CD14-positive monocyte (primary cell): ENCODE measurements at regions not wholly inside any gene's neighbourhood (a gene's known extent, or its start where the extent isn't known, plus 50 kb on each side); places are given as distances from the start of the nearest gene placed in this dataset.
"Not testable (repeated sequence)": the region's sequence is repeated elsewhere in the genome, so short reads cannot be mapped to it uniquely, and the experiment has no call there.

Experiments used
- DNase-seq, 3 donors: peaks; one replicate each; pipeline ENCODE4 v3.0.0-alpha.2; 2011 to 2022
- H2AFZ ChIP-seq: 2 replicates; pipeline ENCODE4 v1.6.0; 2012; ENCODE audit warnings: mild to moderate bottlenecking, low read depth, low read length, inconsistent platforms; ENCODE audit not compliant: insufficient read depth, poor library complexity, severe bottlenecking
- H3K27ac ChIP-seq, 2 donors: 1 replicate in 1 of 2; 2 replicates in 1 of 2; pipeline ENCODE4 v1.5.1; 2012 to 2013; ENCODE audit warnings: low read length in 2 of 2, control low read depth in 1 of 2, inconsistent platforms in 1 of 2, low read depth in 1 of 2, mild to moderate bottlenecking in 1 of 2
- H3K27me3 ChIP-seq, 2 donors: one replicate each; pipeline versions ENCODE4 v1.6.0 to v1.6.1; 2011 to 2013; ENCODE audit warnings: low read length in 2 of 2; ENCODE audit not compliant: control insufficient read depth in 2 of 2, insufficient read depth in 2 of 2
- H3K36me3 ChIP-seq, 2 donors: replicated peaks in 1 of 2; 1 replicate in 1 of 2; 2 replicates in 1 of 2; pipeline versions ENCODE4 v1.5.1 to v1.6.1; 2012 to 2013; ENCODE audit warnings: low read length in 2 of 2, control low read depth in 1 of 2, inconsistent platforms in 1 of 2, mild to moderate bottlenecking in 1 of 2; ENCODE audit not compliant: insufficient read depth in 2 of 2, control insufficient read depth in 1 of 2
- H3K4me1 ChIP-seq, 2 donors: 1 replicate in 1 of 2; 2 replicates in 1 of 2; pipeline versions ENCODE4 v1.5.1 to v1.6.1; 2012 to 2013; ENCODE audit warnings: low read length in 2 of 2, control low read depth in 1 of 2, inconsistent platforms in 1 of 2, mild to moderate bottlenecking in 1 of 2, moderate library complexity in 1 of 2; ENCODE audit not compliant: insufficient read depth in 2 of 2, control insufficient read depth in 1 of 2
- H3K4me2 ChIP-seq: replicated peaks from 2 replicates; pipeline ENCODE3; 2012; ENCODE audit warnings: low read length, moderate library complexity, mild to moderate bottlenecking; ENCODE audit not compliant: poor library complexity, severe bottlenecking; ENCODE audit errors: extremely low read depth
- H3K4me3 ChIP-seq, 3 experiments: fragments of 200-600 bp in 1 of 3; sonication (generic) in 1 of 3; replicated peaks in 1 of 3; 1 replicate in 2 of 3; 2 replicates in 1 of 3; pipeline ENCODE4 v1.5.1; 2011 to 2013; ENCODE audit warnings: low read length in 3 of 3, mild to moderate bottlenecking in 3 of 3, control low read depth in 2 of 3, low read depth in 2 of 3, inconsistent platforms in 1 of 3, moderate library complexity in 1 of 3
- H3K79me2 ChIP-seq: 2 replicates; pipeline ENCODE4 v1.6.0; 2012; ENCODE audit warnings: mild to moderate bottlenecking, control low read depth, inconsistent platforms, low read length, moderate library complexity; ENCODE audit not compliant: insufficient read depth
- H3K9ac ChIP-seq: 2 replicates; pipeline ENCODE4 v1.6.0; 2017; ENCODE audit warnings: low read length, mild to moderate bottlenecking; ENCODE audit not compliant: insufficient read depth, poor library complexity, severe bottlenecking
- H3K9me3 ChIP-seq, 2 donors: replicated peaks in 1 of 2; 1 replicate in 1 of 2; 2 replicates in 1 of 2; pipeline versions ENCODE4 v1.5.1 to v1.6.1; 2012 to 2013; ENCODE audit warnings: low read length in 2 of 2, control low read depth in 1 of 2; ENCODE audit not compliant: control insufficient read depth in 1 of 2, insufficient read depth in 1 of 2
- H4K20me1 ChIP-seq: 2 replicates; pipeline ENCODE4 v1.6.0; 2012; ENCODE audit warnings: mild to moderate bottlenecking, low read length, control low read depth, moderate library complexity; ENCODE audit not compliant: insufficient read depth
- H3K27ac Mint-ChIP-seq, 7 donors: one replicate each; pipeline ENCODE4 v1.8.0; 2020; ENCODE audit warnings: mild to moderate bottlenecking in 7 of 7, mixed read lengths in 7 of 7, moderate library complexity in 6 of 7, inconsistent platforms in 2 of 7
- H3K27me3 Mint-ChIP-seq, 3 donors: one replicate each; pipeline ENCODE4 v1.8.0; 2021 to 2022; ENCODE audit warnings: low read depth in 3 of 3, mild to moderate bottlenecking in 3 of 3, mixed read lengths in 3 of 3, moderate library complexity in 3 of 3, inconsistent platforms in 1 of 3
- H3K36me3 Mint-ChIP-seq, 2 donors: one replicate each; pipeline ENCODE4 v1.8.0; 2020; ENCODE audit warnings: mixed read lengths in 2 of 2, inconsistent platforms in 1 of 2, mild to moderate bottlenecking in 1 of 2
- H3K4me1 Mint-ChIP-seq: one replicate; pipeline ENCODE4 v1.8.0; 2020; ENCODE audit warnings: mild to moderate bottlenecking, mixed read lengths
- H3K4me3 Mint-ChIP-seq, 2 donors: one replicate each; pipeline ENCODE4 v1.8.0; 2020; ENCODE audit warnings: mild to moderate bottlenecking in 2 of 2, mixed read lengths in 2 of 2, moderate library complexity in 1 of 2
- H3K9me3 Mint-ChIP-seq, 7 donors: one replicate each; pipeline ENCODE4 v1.8.0; 2020 to 2022; ENCODE audit warnings: mixed read lengths in 7 of 7, mild to moderate bottlenecking in 6 of 7, moderate library complexity in 6 of 7, inconsistent platforms in 2 of 7
- CTCF ChIP-seq: fragments of 200-600 bp; IDR thresholded peaks from one replicate; pipeline ENCODE4 v1.8.0; 2022; ENCODE audit warnings: antibody characterized with exemption, mild to moderate bottlenecking
- WGBS: methylation state at CpG from one replicate; pipeline ENCODE4 v1.1.5; 2013; ENCODE audit warnings: missing lambda C conversion rate; ENCODE audit not compliant: insufficient coverage; 5-methylcytosine and 5-hydroxymethylcytosine counted together
- intact Hi-C, 2 donors: fragments of 100-400 bp; cut with micrococcal nuclease; formaldehyde crosslinking; loops; one replicate each; pipeline versions ENCODE4 v1.15.0 to v1.15.1; 2023

GRCh38 chr10:6796231-6796630 is 216.2 kb upstream of the PRKCQ start:
- no peak overlapping the region for H3K9ac ChIP-seq
- Mint-ChIP-seq H3K36me3 (no peaks in the 10 kb centered on the region), H3K4me3 (no peak overlapping the region), H3K9me3 (peaks cover 0 to 5% (median 0%) of the 10 kb centered on the region in 7 donors), H3K27ac (no peak overlapping the region), H3K4me1 (peaks cover 2% of the 10 kb centered on the region), H3K27me3 (peaks cover 0 to 4% (median 2%) of the 10 kb centered on the region in 3 donors)
- H3K27me3 ChIP-seq = peaks cover 0 to 2% of the 10 kb centered on the region in 2 donors
- no peak overlapping the region for H3K4me3 ChIP-seq
- DNase-seq = no peak
- intact Hi-C loops = no loop called here
- 93% methylated on average over 3 of the region's 3 CpGs for WGBS
- no peaks in the 10 kb centered on the region for H4K20me1 ChIP-seq
- H2AFZ ChIP-seq = no peak overlapping the region
- H3K9me3 ChIP-seq = no peaks in the 10 kb centered on the region
- H3K36me3 ChIP-seq = no peaks in the 10 kb centered on the region
- TF ChIP-seq CTCF = no peak
- H3K79me2 ChIP-seq = no peaks in the 10 kb centered on the region
- no peak overlapping the region for H3K4me2 ChIP-seq
- no peak overlapping the region for H3K27ac ChIP-seq
- H3K4me1 ChIP-seq = no peaks in the 10 kb centered on the region

- H3K9me3 Mint-ChIP-seq = peaks cover 0 to 5% (median 0%) of the 10 kb centered on the region in 7 donors
Measured at GRCh38 chr10:6795541-6795940, 215.5 kb upstream of the PRKCQ start.

GRCh38 chr10:6794841-6795240 is 214.8 kb upstream of the PRKCQ start:
- H4K20me1 ChIP-seq, H3K9me3 ChIP-seq, H3K27me3 Mint-ChIP-seq, H3K79me2 ChIP-seq, H3K4me3 ChIP-seq, H3K27me3 ChIP-seq, H3K4me3 Mint-ChIP-seq, intact Hi-C loops, H3K4me2 ChIP-seq, DNase-seq, H3K9ac ChIP-seq, H3K27ac ChIP-seq, H3K36me3 Mint-ChIP-seq, H3K9me3 Mint-ChIP-seq, H3K4me1 Mint-ChIP-seq, H3K27ac Mint-ChIP-seq, H2AFZ ChIP-seq, H3K4me1 ChIP-seq, H3K36me3 ChIP-seq: not testable (repeated sequence)
- WGBS = 83% methylated on average over 3 of the region's 10 CpGs

More at GRCh38 chr10:6795541-6795940, 215.5 kb upstream of the PRKCQ start:
- peaks cover 2% of the 10 kb centered on the region for H3K4me1 Mint-ChIP-seq
- no peak overlapping the region for H3K4me2 ChIP-seq
- no peak overlapping the region for H3K27ac Mint-ChIP-seq
- H2AFZ ChIP-seq = no peak overlapping the region
- no CpG with 5 or more reads among the region's 6 CpGs for WGBS
- no peak overlapping the region for H3K4me3 Mint-ChIP-seq
- H3K36me3 ChIP-seq = no peaks in the 10 kb centered on the region
- TF ChIP-seq CTCF = no peak
- no peak overlapping the region for H3K27ac ChIP-seq
- no peaks in the 10 kb centered on the region for H3K4me1 ChIP-seq
- no peaks in the 10 kb centered on the region for H3K36me3 Mint-ChIP-seq
- H3K27me3 Mint-ChIP-seq = peaks cover under 1 to 4% (median 2%) of the 10 kb centered on the region in 3 donors
- H3K79me2 ChIP-seq = no peaks in the 10 kb centered on the region
- intact Hi-C loops = no loop called here
- H3K9ac ChIP-seq = no peak overlapping the region
- H3K4me3 ChIP-seq = no peak overlapping the region
- DNase-seq = no peak
- H4K20me1 ChIP-seq = no peaks in the 10 kb centered on the region
- H3K9me3 ChIP-seq = no peaks in the 10 kb centered on the region
- H3K27me3 ChIP-seq = peaks cover 0 to 2% of the 10 kb centered on the region in 2 donors
